HCT116 (cell line): ENCODE measurements at regions not wholly inside any gene's neighbourhood (a gene's known extent, or its start where the extent isn't known, plus 50 kb on each side); places are given as distances from the start of the nearest gene placed in this dataset.

Experiments used
- EZH2 ChIP-seq: fragments of 200-600 bp; sonication (generic); IDR thresholded peaks from 2 replicates; pipeline ENCODE4 v1.6.1; 2017; ENCODE audit warnings: antibody characterized with exemption, mixed run types
- EZH2phosphoT487 ChIP-seq: fragments of 200-600 bp; IDR thresholded peaks from 2 replicates; pipeline ENCODE4 v1.6.1; 2018; ENCODE audit warnings: antibody characterized with exemption, borderline replicate concordance
- REST ChIP-seq: IDR thresholded peaks from 2 replicates; pipeline ENCODE4 v1.6.1; 2012; ENCODE audit warnings: low read depth
- ZNF274 ChIP-seq: fragments of 200-500 bp; sonication (Bioruptor generic); IDR thresholded peaks from 2 replicates; pipeline ENCODE4 v1.6.1; 2014; ENCODE audit warnings: mild to moderate bottlenecking, low read depth, low read length, inconsistent platforms

GRCh38 chr19:30817197-30817596, 445.0 kb downstream of the ZNF536 start:
- TF ChIP-seq EZH2phosphoT487 (no peak), REST (no peak), EZH2 (no peak), ZNF274 (no peak)
